Endothelial cell of umbilical vein (primary cell): ENCODE measurements at regions not wholly inside any gene's neighbourhood (a gene's known extent, or its start where the extent isn't known, plus 50 kb on each side); places are given as distances from the start of the nearest gene placed in this dataset.

Experiments used
- BruUV-seq: library from RNA; stranded (reverse); fragments of 400-500 nt; replicated peaks from 2 replicates; lab custom pipeline; 2021; lab: Mats Ljungman, UMichigan
- CTCF ChIA-PET: fragments of 300-600, 350-600 bp; sonication (Branson Sonifier 250); formaldehyde crosslinking; loops from one replicate; lab custom pipeline; 2021; ENCODE audit warnings: antibody characterized with exemption, inconsistent platforms; lab: Charles Lee
- POLR2A ChIA-PET: fragments of 300-600, 350-600 bp; sonication (Branson Sonifier 250); formaldehyde crosslinking; loops from one replicate; lab custom pipeline; 2021; ENCODE audit warnings: antibody characterized with exemption, inconsistent platforms; lab: Charles Lee
- DNase-seq: peaks from one replicate; pipeline ENCODE4 v3.0.0-alpha.2; 2011; ENCODE audit warnings: low read depth, low spot score
- FAIRE-seq: peaks from 2 replicates; lab custom pipeline; 2011; peaks lifted over from hg19 to GRCh38; lab: Jason Lieb, UNC
- H2AFZ ChIP-seq: 2 replicates; pipeline ENCODE4 v1.6.0; 2012; ENCODE audit warnings: low read depth, low read length, control low read depth, inconsistent platforms
- H3K27ac ChIP-seq: 2 replicates; pipeline ENCODE4 v1.5.1; 2011; ENCODE audit warnings: low read depth, mild to moderate bottlenecking, control low read depth, low read length, moderate library complexity; ENCODE audit not compliant: insufficient read depth
- H3K27me3 ChIP-seq, 2 experiments: 2 replicates each; pipeline versions ENCODE4 v1.6.0 to v1.6.1; 2011; ENCODE audit warnings: low read length in 2 of 2, mixed read lengths in 1 of 2; ENCODE audit not compliant: control insufficient read depth in 2 of 2, insufficient read depth in 2 of 2
- H3K36me3 ChIP-seq, 2 experiments: 2 replicates in 1 of 2; 3 replicates in 1 of 2; pipeline ENCODE4 v1.5.1; 2011; ENCODE audit warnings: low read length in 2 of 2, mild to moderate bottlenecking in 1 of 2, moderate library complexity in 1 of 2; ENCODE audit not compliant: control insufficient read depth in 2 of 2, insufficient read depth in 2 of 2; ENCODE audit errors: extremely low read depth in 1 of 2
- H3K4me1 ChIP-seq: 3 replicates; pipeline ENCODE4 v1.5.1; 2011; ENCODE audit warnings: mild to moderate bottlenecking, low read length; ENCODE audit not compliant: control insufficient read depth, insufficient read depth; ENCODE audit errors: extremely low read depth
- H3K4me2 ChIP-seq: 2 replicates; pipeline ENCODE4 v1.6.1; 2011; ENCODE audit warnings: low read length, control low read depth, mixed read lengths; ENCODE audit not compliant: insufficient read depth
- H3K4me3 ChIP-seq, 3 experiments: fragments of 200-600 bp in 1 of 3; sonication (generic), shearing (Covaris generic) in 1 of 3; replicated peaks in 1 of 3; 2 replicates each; pipeline ENCODE4 v1.5.1; 2011 to 2016; ENCODE audit warnings: control low read depth in 3 of 3, low read length in 3 of 3, mild to moderate bottlenecking in 2 of 3, inconsistent platforms in 1 of 3, low read depth in 1 of 3, moderate library complexity in 1 of 3; ENCODE audit not compliant: insufficient read depth in 1 of 3
- H3K79me2 ChIP-seq: 2 replicates; pipeline ENCODE4 v1.6.0; 2012; ENCODE audit warnings: low read length, inconsistent platforms; ENCODE audit not compliant: control insufficient read depth, insufficient read depth
- H3K9ac ChIP-seq: replicated peaks from 2 replicates; pipeline ENCODE3; 2011; ENCODE audit warnings: low read length, control low read depth; ENCODE audit not compliant: insufficient read depth; ENCODE audit errors: extremely low read depth
- H3K9me1 ChIP-seq: replicated peaks from 3 replicates; pipeline ENCODE4 v1.6.0; 2011; ENCODE audit warnings: mild to moderate bottlenecking, low read length; ENCODE audit not compliant: control insufficient read depth, insufficient read depth; ENCODE audit errors: extremely low read depth
- H3K9me3 ChIP-seq: replicated peaks from 2 replicates; pipeline ENCODE4 v1.5.1; 2012; ENCODE audit warnings: low read length, inconsistent platforms; ENCODE audit not compliant: control insufficient read depth, insufficient read depth
- H4K20me1 ChIP-seq: replicated peaks from 2 replicates; pipeline ENCODE3; 2011; ENCODE audit warnings: mild to moderate bottlenecking, low read length; ENCODE audit not compliant: control insufficient read depth, insufficient read depth; ENCODE audit errors: extremely low read depth
- EZH2 ChIP-seq: IDR thresholded peaks from 2 replicates; pipeline ENCODE4 v1.6.1; 2012; ENCODE audit warnings: borderline replicate concordance, low read depth, mild to moderate bottlenecking, moderate library complexity, low read length, inconsistent platforms; ENCODE audit not compliant: severe bottlenecking
- FOS ChIP-seq: IDR thresholded peaks from 2 replicates; pipeline ENCODE4 v1.6.1; 2011; ENCODE audit warnings: mild to moderate bottlenecking, low read length, moderate library complexity, borderline replicate concordance; ENCODE audit not compliant: insufficient read depth
- GATA2 ChIP-seq: IDR thresholded peaks from 2 replicates; pipeline ENCODE4 v1.7.0; 2011; ENCODE audit warnings: low read depth, mild to moderate bottlenecking, moderate library complexity, mixed read lengths, low read length; ENCODE audit not compliant: insufficient read length, insufficient read depth
- JUN ChIP-seq: IDR thresholded peaks from 2 replicates; pipeline ENCODE4 v1.6.1; 2011; ENCODE audit warnings: borderline replicate concordance, low read depth; ENCODE audit not compliant: insufficient read length, insufficient read depth
- MYC ChIP-seq: IDR thresholded peaks from one replicate; pipeline ENCODE4 v1.6.1; 2011; ENCODE audit warnings: mild to moderate bottlenecking, low read depth, low read length
- POLR2A ChIP-seq: IDR thresholded peaks from 2 replicates; pipeline ENCODE4 v1.6.1; 2012; ENCODE audit warnings: low read depth, mild to moderate bottlenecking, control low read depth, low read length
- POLR2AphosphoS5 ChIP-seq: IDR thresholded peaks from 2 replicates; pipeline ENCODE4 v1.6.1; 2012; ENCODE audit warnings: low read depth, mild to moderate bottlenecking, control low read depth, low read length, moderate library complexity; ENCODE audit not compliant: insufficient read depth
- dilution Hi-C: fragments of 300-500 bp; cut with MboI; formaldehyde crosslinking; loops from one replicate; pipeline ENCODE4 v1.15.0; 2019; ENCODE audit warnings: low sequenced_read_pairs; ENCODE audit not compliant: extremely low pct_ligation_motif_present
- intact Hi-C: fragments of 100-400 bp; cut with micrococcal nuclease; formaldehyde crosslinking; loops from one replicate; pipeline ENCODE4 v1.10.0; 2022
- TF ChIP-seq, protein P1 (sequence below): IDR thresholded peaks from 2 replicates; pipeline ENCODE4 v1.6.1; 2011; ENCODE audit not compliant: insufficient read depth, insufficient read length
- TF ChIP-seq, protein P2 (sequence below), 2 donors: IDR thresholded peaks; 1 replicate in 1 of 2; 2 replicates in 1 of 2; pipeline ENCODE4 v1.5.1; 2011; ENCODE audit warnings: low read length in 2 of 2, mild to moderate bottlenecking in 2 of 2, moderate library complexity in 2 of 2, control low read depth in 1 of 2, inconsistent platforms in 1 of 2, low read depth in 1 of 2; ENCODE audit not compliant: insufficient read depth in 1 of 2; ENCODE audit errors: extremely low read depth in 1 of 2

DNA sequence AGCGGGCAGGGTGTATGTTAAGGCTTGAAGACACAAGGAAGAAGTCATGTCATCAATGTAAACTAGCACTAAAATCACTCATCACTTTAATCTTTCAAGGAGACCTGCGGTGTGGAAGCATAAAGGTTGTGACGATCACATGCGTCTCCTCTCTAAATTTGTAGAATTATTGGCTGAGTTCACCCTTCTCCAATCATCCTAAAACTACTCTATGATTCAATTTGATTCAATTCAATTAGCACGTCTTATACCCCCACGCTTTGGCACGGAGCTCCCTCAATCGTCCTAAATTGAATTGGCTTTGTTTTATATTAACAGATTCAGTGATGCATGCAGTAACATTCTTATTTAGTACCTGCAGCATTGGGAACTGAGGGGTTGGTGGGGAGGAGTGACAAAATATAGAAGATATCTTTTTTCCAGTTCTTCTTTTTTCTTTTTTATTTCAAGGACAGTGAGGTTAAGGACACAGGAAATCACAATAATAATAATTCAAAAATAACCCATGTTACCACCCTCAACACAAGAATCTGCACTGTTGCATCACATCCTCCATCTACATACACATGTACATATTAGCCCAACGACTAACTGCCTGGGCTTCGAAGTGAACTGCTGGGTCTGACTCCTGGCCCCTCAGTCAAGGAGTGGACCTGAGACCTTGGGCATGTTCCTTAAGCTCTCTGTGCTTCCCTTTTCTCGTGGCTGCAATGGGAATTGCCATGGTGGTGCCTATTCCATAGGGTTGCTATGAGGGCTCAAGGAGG lies 86.5 kb downstream of the LSM5 start:
- no peak for TF ChIP-seq EZH2
- no peak for TF ChIP-seq POLR2AphosphoS5
- no peak for TF ChIP-seq FOS
- TF ChIP-seq JUN = no peak
- no peak for TF ChIP-seq MYC
- no peak for TF ChIP-seq POLR2A
- TF ChIP-seq GATA2 = no peak
- TF ChIP-seq, protein P1, sequence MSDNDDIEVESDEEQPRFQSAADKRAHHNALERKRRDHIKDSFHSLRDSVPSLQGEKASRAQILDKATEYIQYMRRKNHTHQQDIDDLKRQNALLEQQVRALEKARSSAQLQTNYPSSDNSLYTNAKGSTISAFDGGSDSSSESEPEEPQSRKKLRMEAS = no peak
- TF ChIP-seq, protein P2, sequence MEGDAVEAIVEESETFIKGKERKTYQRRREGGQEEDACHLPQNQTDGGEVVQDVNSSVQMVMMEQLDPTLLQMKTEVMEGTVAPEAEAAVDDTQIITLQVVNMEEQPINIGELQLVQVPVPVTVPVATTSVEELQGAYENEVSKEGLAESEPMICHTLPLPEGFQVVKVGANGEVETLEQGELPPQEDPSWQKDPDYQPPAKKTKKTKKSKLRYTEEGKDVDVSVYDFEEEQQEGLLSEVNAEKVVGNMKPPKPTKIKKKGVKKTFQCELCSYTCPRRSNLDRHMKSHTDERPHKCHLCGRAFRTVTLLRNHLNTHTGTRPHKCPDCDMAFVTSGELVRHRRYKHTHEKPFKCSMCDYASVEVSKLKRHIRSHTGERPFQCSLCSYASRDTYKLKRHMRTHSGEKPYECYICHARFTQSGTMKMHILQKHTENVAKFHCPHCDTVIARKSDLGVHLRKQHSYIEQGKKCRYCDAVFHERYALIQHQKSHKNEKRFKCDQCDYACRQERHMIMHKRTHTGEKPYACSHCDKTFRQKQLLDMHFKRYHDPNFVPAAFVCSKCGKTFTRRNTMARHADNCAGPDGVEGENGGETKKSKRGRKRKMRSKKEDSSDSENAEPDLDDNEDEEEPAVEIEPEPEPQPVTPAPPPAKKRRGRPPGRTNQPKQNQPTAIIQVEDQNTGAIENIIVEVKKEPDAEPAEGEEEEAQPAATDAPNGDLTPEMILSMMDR (IDR thresholded peaks at IDR 0.05; ENCODE audit: extremely low read depth in 1 of 2, insufficient read depth in 1 of 2, low read depth in 1 of 2, low read length in 2 of 2) = no peak

More for the DNA sequence above, 86.5 kb downstream of the LSM5 start:
- intact Hi-C loops (no loop called here), dilution Hi-C loops (no loop called here)
- Histone ChIP-seq H2AFZ (no peak overlapping the region), H3K9me3 (no peaks in the 10 kb centered on the region), H3K27ac (no peak overlapping the region), H3K27me3 (no peaks in the 10 kb centered on the region), H3K79me2 (no peaks in the 10 kb centered on the region), H4K20me1 (no peaks in the 10 kb centered on the region), H3K4me1 (no peaks in the 10 kb centered on the region), H3K9me1 (no peaks in the 10 kb centered on the region), H3K4me3 (no peak overlapping the region), H3K4me2 (no peak overlapping the region), H3K9ac (no peak overlapping the region), H3K36me3 (no peaks in the 10 kb centered on the region)
- ChIA-PET CTCF (no interaction called here), POLR2A (no interaction called here)
- no TSS peak for BruUV-seq
- DNase-seq (no peak), FAIRE-seq (no peak)
